WTC11 (cell line): ENCODE measurements at regions not wholly inside any gene's neighbourhood (a gene's known extent, or its start where the extent isn't known, plus 50 kb on each side); places are given as distances from the start of the nearest gene placed in this dataset.

ENCODE experiments used
- ATAC-seq: fragments of 200-7000 bp; cut with Tn5 transposase; 2 replicates; pipeline ENCODE4 v1.10.0; 2021; ENCODE audit warnings: mild to moderate bottlenecking, moderate library complexity
- CTCF ChIA-PET: fragments of 300-600 bp; sonication (Branson Sonifier 250); formaldehyde crosslinking; loops from one replicate; lab custom pipeline; 2021; ENCODE audit warnings: antibody characterized with exemption; lab: Charles Lee
- POLR2A ChIA-PET: fragments of 350-600 bp; sonication (Branson Sonifier 250); formaldehyde crosslinking; loops from one replicate; lab custom pipeline; 2021; ENCODE audit warnings: antibody characterized with exemption; lab: Charles Lee
- DNase-seq: peaks from one replicate; pipeline ENCODE4 v3.0.0; 2021; ENCODE audit warnings: low spot score
- H3K27ac Mint-ChIP-seq: 2 replicates; pipeline ENCODE4 v1.8.0; 2021; ENCODE audit warnings: mixed read lengths
- H3K27me3 Mint-ChIP-seq: 2 replicates; pipeline ENCODE4 v1.8.0; 2021; ENCODE audit warnings: low read depth, mild to moderate bottlenecking, moderate library complexity, mixed read lengths
- H3K36me3 Mint-ChIP-seq: 2 replicates; pipeline ENCODE4 v1.8.0; 2021; ENCODE audit warnings: mixed read lengths
- H3K4me1 Mint-ChIP-seq: 2 replicates; pipeline ENCODE4 v1.8.0; 2022; ENCODE audit warnings: mixed read lengths
- H3K4me3 Mint-ChIP-seq: 2 replicates; pipeline ENCODE4 v1.8.0; 2021; ENCODE audit warnings: mild to moderate bottlenecking, moderate library complexity, mixed read lengths
- H3K9me3 Mint-ChIP-seq: 2 replicates; pipeline ENCODE4 v1.8.0; 2021; ENCODE audit warnings: mixed read lengths
- CREM ChIP-seq: sonication (generic); formaldehyde crosslinking; IDR thresholded peaks from 2 replicates; pipeline ENCODE4 v1.8.1; 2022; ENCODE audit warnings: mild to moderate bottlenecking, missing genetic modification reagents, moderate library complexity
- ELF4 ChIP-seq: sonication (generic); formaldehyde crosslinking; IDR thresholded peaks from 2 replicates; pipeline ENCODE4 v1.8.1; 2022; ENCODE audit warnings: low read depth, mild to moderate bottlenecking, moderate library complexity, missing genetic modification reagents
- GRHL2 ChIP-seq: fragments of 250-450 bp; sonication (Bioruptor Pico); IDR thresholded peaks from 2 replicates; pipeline ENCODE4 v1.8.0; 2022; ENCODE audit warnings: mild to moderate bottlenecking, moderate library complexity; ENCODE audit not compliant: insufficient replicate concordance, severe bottlenecking
- MYBL2 ChIP-seq: sonication (generic); formaldehyde crosslinking; IDR thresholded peaks from 2 replicates; pipeline ENCODE4 v1.8.1; 2023; ENCODE audit warnings: mild to moderate bottlenecking, moderate library complexity, missing genetic modification reagents
- NR2C2 ChIP-seq: sonication (generic); formaldehyde crosslinking; IDR thresholded peaks from 2 replicates; pipeline ENCODE4 v1.8.0; 2022; ENCODE audit warnings: mild to moderate bottlenecking, missing genetic modification reagents
- PRRX2 ChIP-seq: fragments of 250-450 bp; sonication (Bioruptor Pico); IDR thresholded peaks from 2 replicates; pipeline ENCODE4 v1.8.0; 2021; ENCODE audit warnings: mild to moderate bottlenecking
- SMAD3 ChIP-seq: sonication (generic); formaldehyde crosslinking; IDR thresholded peaks from 2 replicates; pipeline ENCODE4 v1.8.0; 2022; ENCODE audit warnings: missing genetic modification reagents, mild to moderate bottlenecking, borderline replicate concordance
- SOX15 ChIP-seq: fragments of 250-450 bp; sonication (Bioruptor Pico); IDR thresholded peaks from 2 replicates; pipeline ENCODE4 v1.9.0; 2021; ENCODE audit warnings: mild to moderate bottlenecking
- STAT6 ChIP-seq: sonication (generic); formaldehyde crosslinking; conservative IDR thresholded peaks from 2 replicates; pipeline ENCODE4 v1.8.1; 2023; ENCODE audit warnings: mild to moderate bottlenecking, low read depth, missing genetic modification reagents, moderate library complexity
- ZNF232 ChIP-seq: sonication (generic); formaldehyde crosslinking; IDR thresholded peaks from 2 replicates; pipeline ENCODE4 v1.8.0; 2022; ENCODE audit warnings: mild to moderate bottlenecking, missing genetic modification reagents
- ZNF281 ChIP-seq: sonication (generic); formaldehyde crosslinking; IDR thresholded peaks from 2 replicates; pipeline ENCODE4 v1.8.0; 2023; ENCODE audit warnings: mild to moderate bottlenecking, missing genetic modification reagents
- TF ChIP-seq, protein P1 (sequence below): fragments of 250-450 bp; sonication (Bioruptor Pico); IDR thresholded peaks from 2 replicates; pipeline ENCODE4 v1.9.0; 2021; ENCODE audit warnings: mild to moderate bottlenecking, borderline replicate concordance
- TF ChIP-seq, protein P2 (sequence below): sonication (generic); formaldehyde crosslinking; IDR thresholded peaks from 2 replicates; pipeline ENCODE4 v1.8.0; 2022; ENCODE audit warnings: mild to moderate bottlenecking, missing genetic modification reagents
- TF ChIP-seq, protein P3 (sequence below): sonication (generic); formaldehyde crosslinking; IDR thresholded peaks from 2 replicates; pipeline ENCODE4 v1.8.0; 2022; ENCODE audit warnings: mild to moderate bottlenecking, missing genetic modification reagents
- TF ChIP-seq, protein P4 (sequence below): sonication (generic); formaldehyde crosslinking; IDR thresholded peaks from 2 replicates; pipeline ENCODE4 v1.8.1; 2022; ENCODE audit warnings: low read depth, missing genetic modification reagents, borderline replicate concordance
- TF ChIP-seq, protein P5 (sequence below): fragments of 250-450 bp; sonication (Bioruptor Pico); IDR thresholded peaks from 2 replicates; pipeline ENCODE4 v1.8.0; 2021; ENCODE audit warnings: mild to moderate bottlenecking

DNA sequence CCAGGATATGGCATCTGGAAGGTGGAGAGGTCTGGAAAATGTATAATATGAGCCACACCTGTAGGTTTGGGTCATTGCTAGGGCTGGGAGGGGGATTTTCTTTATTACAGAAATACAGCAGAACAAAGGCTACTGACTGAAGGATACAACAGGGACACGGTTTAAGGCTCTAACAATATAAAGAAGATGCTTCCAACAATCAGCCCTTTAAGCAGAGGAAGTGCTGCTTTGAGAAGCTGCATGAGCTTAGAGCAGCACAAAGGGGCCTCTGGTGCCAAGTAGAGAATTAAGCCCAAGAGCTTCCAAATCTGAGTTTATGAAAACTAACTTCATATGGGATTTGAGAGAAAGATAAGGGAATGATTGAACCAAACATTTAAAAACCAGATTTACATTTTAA, 174.5 kb upstream of the RMP24 start (continued):
- TF ChIP-seq, protein P1, sequence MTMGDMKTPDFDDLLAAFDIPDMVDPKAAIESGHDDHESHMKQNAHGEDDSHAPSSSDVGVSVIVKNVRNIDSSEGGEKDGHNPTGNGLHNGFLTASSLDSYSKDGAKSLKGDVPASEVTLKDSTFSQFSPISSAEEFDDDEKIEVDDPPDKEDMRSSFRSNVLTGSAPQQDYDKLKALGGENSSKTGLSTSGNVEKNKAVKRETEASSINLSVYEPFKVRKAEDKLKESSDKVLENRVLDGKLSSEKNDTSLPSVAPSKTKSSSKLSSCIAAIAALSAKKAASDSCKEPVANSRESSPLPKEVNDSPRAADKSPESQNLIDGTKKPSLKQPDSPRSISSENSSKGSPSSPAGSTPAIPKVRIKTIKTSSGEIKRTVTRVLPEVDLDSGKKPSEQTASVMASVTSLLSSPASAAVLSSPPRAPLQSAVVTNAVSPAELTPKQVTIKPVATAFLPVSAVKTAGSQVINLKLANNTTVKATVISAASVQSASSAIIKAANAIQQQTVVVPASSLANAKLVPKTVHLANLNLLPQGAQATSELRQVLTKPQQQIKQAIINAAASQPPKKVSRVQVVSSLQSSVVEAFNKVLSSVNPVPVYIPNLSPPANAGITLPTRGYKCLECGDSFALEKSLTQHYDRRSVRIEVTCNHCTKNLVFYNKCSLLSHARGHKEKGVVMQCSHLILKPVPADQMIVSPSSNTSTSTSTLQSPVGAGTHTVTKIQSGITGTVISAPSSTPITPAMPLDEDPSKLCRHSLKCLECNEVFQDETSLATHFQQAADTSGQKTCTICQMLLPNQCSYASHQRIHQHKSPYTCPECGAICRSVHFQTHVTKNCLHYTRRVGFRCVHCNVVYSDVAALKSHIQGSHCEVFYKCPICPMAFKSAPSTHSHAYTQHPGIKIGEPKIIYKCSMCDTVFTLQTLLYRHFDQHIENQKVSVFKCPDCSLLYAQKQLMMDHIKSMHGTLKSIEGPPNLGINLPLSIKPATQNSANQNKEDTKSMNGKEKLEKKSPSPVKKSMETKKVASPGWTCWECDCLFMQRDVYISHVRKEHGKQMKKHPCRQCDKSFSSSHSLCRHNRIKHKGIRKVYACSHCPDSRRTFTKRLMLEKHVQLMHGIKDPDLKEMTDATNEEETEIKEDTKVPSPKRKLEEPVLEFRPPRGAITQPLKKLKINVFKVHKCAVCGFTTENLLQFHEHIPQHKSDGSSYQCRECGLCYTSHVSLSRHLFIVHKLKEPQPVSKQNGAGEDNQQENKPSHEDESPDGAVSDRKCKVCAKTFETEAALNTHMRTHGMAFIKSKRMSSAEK, result no peak

- TF ChIP-seq ZNF281 (CRISPR knock-in tag), result no peak
- TF ChIP-seq ZNF232 (CRISPR knock-in tag), result no peak
- TF ChIP-seq SOX15 (CRISPR knock-in tag), result no peak
- TF ChIP-seq ELF4 (CRISPR knock-in tag), result no peak
- TF ChIP-seq SMAD3 (CRISPR knock-in tag), result no peak
- no peak for TF ChIP-seq CREM (CRISPR knock-in tag)
- no peak for TF ChIP-seq PRRX2 (CRISPR knock-in tag)
- TF ChIP-seq, protein P2, sequence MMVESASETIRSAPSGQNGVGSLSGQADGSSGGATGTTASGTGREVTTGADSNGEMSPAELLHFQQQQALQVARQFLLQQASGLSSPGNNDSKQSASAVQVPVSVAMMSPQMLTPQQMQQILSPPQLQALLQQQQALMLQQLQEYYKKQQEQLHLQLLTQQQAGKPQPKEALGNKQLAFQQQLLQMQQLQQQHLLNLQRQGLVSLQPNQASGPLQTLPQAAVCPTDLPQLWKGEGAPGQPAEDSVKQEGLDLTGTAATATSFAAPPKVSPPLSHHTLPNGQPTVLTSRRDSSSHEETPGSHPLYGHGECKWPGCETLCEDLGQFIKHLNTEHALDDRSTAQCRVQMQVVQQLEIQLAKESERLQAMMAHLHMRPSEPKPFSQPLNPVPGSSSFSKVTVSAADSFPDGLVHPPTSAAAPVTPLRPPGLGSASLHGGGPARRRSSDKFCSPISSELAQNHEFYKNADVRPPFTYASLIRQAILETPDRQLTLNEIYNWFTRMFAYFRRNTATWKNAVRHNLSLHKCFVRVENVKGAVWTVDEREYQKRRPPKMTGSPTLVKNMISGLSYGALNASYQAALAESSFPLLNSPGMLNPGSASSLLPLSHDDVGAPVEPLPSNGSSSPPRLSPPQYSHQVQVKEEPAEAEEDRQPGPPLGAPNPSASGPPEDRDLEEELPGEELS (CRISPR knock-in tag), result no peak
- TF ChIP-seq STAT6, result no peak
- no peaks in the 10 kb centered on the region; the same call in 1 of the 2 replicates for H3K36me3 Mint-ChIP-seq
- peaks cover 11% of the 10 kb centered on the region for H3K9me3 Mint-ChIP-seq
- H3K4me3 Mint-ChIP-seq, result no peak overlapping the region
- ChIA-PET POLR2A (no interaction called here), CTCF (interaction anchor here (1.2 kb wide), 1 partner anchor 35 kb away, joined by 3 read pairs; no protein-coding TSS in a partner anchor)
- H3K27ac Mint-ChIP-seq, result no peak overlapping the region
- no peaks in the 10 kb centered on the region for H3K27me3 Mint-ChIP-seq
- H3K4me1 Mint-ChIP-seq, result peaks cover 3% of the 10 kb centered on the region
- DNase-seq (no peak), ATAC-seq (no peak)
Observed at GRCh38 chr18:35803551-35803950, 168.9 kb upstream of the RMP24 start.

DNA sequence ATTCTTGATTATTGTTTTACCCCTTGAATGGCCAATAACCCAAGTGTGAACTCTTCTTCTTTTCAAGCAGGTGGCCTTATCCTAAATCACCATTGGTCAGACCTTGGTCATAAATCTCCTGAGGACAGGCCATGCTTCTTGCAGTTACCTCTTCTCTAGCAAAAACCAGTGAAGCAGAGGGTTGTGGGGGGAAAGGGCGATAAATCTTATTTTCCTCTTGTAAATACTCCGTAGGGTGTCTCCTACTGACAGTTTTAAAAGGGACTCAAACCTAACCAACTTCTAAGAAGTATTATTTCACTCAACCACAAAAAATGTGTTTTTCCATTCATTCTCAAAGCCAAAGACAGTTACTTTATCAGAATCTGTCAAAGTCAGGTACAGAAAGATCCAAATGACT, 168.1 kb upstream of the RMP24 start:
- ChIA-PET POLR2A (no interaction called here), CTCF (no interaction called here)
- Mint-ChIP-seq H3K9me3 (peaks cover 18% of the 10 kb centered on the region), H3K4me1 (peaks cover 2% of the 10 kb centered on the region; the same call in 1 of the 2 replicates), H3K36me3 (no peaks in the 10 kb centered on the region; the same call in 1 of the 2 replicates), H3K4me3 (no peak overlapping the region), H3K27ac (no peak overlapping the region), H3K27me3 (no peaks in the 10 kb centered on the region)
- no peak for DNase-seq
- no peak for ATAC-seq
- no peak for TF ChIP-seq GRHL2 (CRISPR knock-in tag)
- TF ChIP-seq, protein P3, sequence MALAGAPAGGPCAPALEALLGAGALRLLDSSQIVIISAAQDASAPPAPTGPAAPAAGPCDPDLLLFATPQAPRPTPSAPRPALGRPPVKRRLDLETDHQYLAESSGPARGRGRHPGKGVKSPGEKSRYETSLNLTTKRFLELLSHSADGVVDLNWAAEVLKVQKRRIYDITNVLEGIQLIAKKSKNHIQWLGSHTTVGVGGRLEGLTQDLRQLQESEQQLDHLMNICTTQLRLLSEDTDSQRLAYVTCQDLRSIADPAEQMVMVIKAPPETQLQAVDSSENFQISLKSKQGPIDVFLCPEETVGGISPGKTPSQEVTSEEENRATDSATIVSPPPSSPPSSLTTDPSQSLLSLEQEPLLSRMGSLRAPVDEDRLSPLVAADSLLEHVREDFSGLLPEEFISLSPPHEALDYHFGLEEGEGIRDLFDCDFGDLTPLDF (CRISPR knock-in tag), result no peak
- TF ChIP-seq, protein P4, sequence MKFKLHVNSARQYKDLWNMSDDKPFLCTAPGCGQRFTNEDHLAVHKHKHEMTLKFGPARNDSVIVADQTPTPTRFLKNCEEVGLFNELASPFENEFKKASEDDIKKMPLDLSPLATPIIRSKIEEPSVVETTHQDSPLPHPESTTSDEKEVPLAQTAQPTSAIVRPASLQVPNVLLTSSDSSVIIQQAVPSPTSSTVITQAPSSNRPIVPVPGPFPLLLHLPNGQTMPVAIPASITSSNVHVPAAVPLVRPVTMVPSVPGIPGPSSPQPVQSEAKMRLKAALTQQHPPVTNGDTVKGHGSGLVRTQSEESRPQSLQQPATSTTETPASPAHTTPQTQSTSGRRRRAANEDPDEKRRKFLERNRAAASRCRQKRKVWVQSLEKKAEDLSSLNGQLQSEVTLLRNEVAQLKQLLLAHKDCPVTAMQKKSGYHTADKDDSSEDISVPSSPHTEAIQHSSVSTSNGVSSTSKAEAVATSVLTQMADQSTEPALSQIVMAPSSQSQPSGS (CRISPR knock-in tag), result no peak
- TF ChIP-seq SMAD3 (CRISPR knock-in tag), result no peak
- TF ChIP-seq MYBL2 (CRISPR knock-in tag), result no peak
- TF ChIP-seq NR2C2 (CRISPR knock-in tag), result no peak
- TF ChIP-seq, protein P5, sequence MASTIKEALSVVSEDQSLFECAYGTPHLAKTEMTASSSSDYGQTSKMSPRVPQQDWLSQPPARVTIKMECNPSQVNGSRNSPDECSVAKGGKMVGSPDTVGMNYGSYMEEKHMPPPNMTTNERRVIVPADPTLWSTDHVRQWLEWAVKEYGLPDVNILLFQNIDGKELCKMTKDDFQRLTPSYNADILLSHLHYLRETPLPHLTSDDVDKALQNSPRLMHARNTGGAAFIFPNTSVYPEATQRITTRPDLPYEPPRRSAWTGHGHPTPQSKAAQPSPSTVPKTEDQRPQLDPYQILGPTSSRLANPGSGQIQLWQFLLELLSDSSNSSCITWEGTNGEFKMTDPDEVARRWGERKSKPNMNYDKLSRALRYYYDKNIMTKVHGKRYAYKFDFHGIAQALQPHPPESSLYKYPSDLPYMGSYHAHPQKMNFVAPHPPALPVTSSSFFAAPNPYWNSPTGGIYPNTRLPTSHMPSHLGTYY, result no peak
